GM06990 (cell line): ENCODE measurements at regions not wholly inside any gene's neighbourhood (a gene's known extent, or its start where the extent isn't known, plus 50 kb on each side); places are given as distances from the start of the nearest gene placed in this dataset.
"Not testable (repeated sequence)": the region's sequence is repeated elsewhere in the genome, so short reads cannot be mapped to it uniquely, and the experiment has no call there.

Experiments
- DNase-seq: peaks from one replicate; pipeline ENCODE4 v3.0.0-alpha.2; 2011; ENCODE audit not compliant: insufficient read length; ENCODE audit errors: extremely low read depth
- H3K27me3 ChIP-seq: replicated peaks from 2 replicates; pipeline ENCODE4 v1.6.0; 2011; ENCODE audit warnings: low read length; ENCODE audit not compliant: control insufficient read depth, insufficient read depth
- H3K36me3 ChIP-seq: 2 replicates; pipeline ENCODE4 v1.5.1; 2011; ENCODE audit warnings: low read length; ENCODE audit not compliant: control insufficient read depth, insufficient read depth
- H3K4me3 ChIP-seq: replicated peaks from 2 replicates; pipeline ENCODE4 v1.5.1; 2011; ENCODE audit warnings: low read depth, mild to moderate bottlenecking, control low read depth, low read length
- TF ChIP-seq, protein P1 (sequence below): IDR thresholded peaks from 2 replicates; pipeline ENCODE4 v1.5.1; 2011; ENCODE audit warnings: low read length, control low read depth, mild to moderate bottlenecking, inconsistent platforms; ENCODE audit not compliant: insufficient read depth, poor library complexity, severe bottlenecking

DNA sequence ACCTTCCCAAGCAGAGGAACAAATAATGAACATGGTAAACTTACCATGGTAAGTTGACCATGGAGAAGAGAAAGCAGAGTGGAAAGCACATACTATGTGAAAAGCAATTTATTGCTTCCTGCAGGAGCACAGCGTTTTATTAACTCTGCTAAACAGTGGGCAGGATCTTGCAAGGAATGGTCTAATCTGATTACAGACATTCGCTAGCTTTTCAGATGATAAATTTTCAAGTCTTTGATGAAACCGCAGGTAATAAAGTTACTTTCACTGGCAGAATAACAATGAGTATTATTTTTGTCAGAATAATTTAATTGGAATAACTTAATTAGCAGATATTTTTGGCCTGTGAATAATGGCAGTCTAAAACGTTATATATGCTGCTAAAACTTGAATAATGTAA, 89.6 kb upstream of the HGF start:
- TF ChIP-seq, protein P1, sequence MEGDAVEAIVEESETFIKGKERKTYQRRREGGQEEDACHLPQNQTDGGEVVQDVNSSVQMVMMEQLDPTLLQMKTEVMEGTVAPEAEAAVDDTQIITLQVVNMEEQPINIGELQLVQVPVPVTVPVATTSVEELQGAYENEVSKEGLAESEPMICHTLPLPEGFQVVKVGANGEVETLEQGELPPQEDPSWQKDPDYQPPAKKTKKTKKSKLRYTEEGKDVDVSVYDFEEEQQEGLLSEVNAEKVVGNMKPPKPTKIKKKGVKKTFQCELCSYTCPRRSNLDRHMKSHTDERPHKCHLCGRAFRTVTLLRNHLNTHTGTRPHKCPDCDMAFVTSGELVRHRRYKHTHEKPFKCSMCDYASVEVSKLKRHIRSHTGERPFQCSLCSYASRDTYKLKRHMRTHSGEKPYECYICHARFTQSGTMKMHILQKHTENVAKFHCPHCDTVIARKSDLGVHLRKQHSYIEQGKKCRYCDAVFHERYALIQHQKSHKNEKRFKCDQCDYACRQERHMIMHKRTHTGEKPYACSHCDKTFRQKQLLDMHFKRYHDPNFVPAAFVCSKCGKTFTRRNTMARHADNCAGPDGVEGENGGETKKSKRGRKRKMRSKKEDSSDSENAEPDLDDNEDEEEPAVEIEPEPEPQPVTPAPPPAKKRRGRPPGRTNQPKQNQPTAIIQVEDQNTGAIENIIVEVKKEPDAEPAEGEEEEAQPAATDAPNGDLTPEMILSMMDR, result no peak
- no peaks in the 10 kb centered on the region for H3K36me3 ChIP-seq
- no peak overlapping the region for H3K4me3 ChIP-seq
- H3K27me3 ChIP-seq, result no peaks in the 10 kb centered on the region
- DNase-seq, result no peak

DNA sequence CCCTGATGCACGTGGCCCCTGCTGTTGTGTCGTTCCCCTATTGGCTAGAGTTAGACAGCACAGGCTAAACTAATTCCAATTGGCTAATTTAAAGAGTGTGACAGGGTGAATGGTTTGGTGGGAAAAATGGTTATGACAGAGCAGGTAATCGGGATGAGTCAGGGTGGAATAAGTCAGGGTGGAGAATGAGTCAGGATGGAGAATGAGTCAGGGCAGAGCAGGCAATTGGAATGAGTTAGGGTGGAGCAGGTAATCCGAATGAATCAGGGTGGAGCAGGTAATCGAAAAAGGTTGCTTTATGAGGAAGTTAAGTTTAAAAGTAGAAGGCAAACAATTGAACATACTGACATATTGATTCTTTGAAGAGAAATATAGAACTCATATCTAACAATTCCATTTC, 89.0 kb upstream of the HGF start:
- H3K36me3 ChIP-seq, DNase-seq, H3K4me3 ChIP-seq, H3K27me3 ChIP-seq: not testable (repeated sequence)

DNA sequence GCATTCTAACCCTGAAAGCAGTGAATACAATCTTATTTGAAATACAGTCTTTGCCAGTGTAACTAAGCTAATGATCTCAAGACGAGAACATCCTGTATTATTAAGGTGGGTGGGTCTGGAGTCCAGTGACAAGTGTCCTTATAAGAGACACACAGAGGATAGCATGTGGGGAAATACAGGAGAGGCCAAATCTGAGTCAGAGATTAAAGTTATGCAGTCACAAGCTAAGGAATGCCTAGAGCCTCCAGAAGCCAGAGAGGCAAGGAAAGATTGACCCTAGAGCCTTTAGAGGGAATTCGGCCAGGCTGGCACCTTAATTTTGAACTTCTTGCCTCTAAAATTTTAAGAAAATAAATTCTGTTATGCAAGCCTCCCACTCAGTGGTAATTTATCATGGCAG, 87.5 kb upstream of the HGF start:
- H3K27me3 ChIP-seq, result no peaks in the 10 kb centered on the region
- TF ChIP-seq, protein P1, result no peak
- DNase-seq, result no peak
- H3K36me3 ChIP-seq, result no peaks in the 10 kb centered on the region
- no peak overlapping the region for H3K4me3 ChIP-seq

DNA sequence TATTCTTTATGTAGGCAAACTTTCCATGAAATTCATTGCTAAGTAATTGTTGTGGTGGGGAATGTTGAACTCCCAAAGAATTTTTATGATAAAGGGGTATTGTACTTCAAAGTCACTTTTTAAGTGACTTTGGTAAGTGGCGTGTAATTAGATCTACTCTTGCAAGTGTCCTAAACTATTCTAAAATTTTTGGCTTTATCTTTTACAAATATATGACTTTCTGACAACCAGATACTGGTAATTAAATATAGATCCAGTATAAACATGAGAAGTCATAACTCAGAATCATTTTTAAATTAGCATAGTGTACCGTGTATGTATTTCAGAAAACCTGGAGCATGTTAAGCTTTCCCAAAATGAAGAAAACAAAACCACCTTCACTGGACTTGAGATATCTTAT, 84.7 kb upstream of the HGF start:
- no peak for DNase-seq
- Histone ChIP-seq H3K4me3 (no peak overlapping the region), H3K27me3 (no peaks in the 10 kb centered on the region), H3K36me3 (no peaks in the 10 kb centered on the region)
- TF ChIP-seq, protein P1, result no peak

DNA sequence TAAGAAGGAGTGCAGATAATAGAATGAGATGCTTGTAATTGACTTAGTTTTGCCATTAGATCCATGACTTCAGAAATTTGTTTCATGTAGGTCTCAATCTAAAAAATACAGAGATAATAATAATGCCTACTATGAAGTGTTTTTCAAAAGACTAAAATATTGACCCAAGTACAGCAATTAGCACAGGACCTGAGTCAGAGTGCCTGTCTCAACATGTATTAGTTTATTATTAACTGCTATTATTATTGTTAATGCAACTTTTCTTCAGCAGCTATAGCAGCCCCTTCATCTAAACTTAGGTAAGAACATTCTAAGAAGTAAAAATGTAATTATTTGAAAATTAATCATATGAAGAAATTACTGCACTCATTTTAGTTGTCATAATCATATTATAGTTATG, 82.9 kb upstream of the HGF start:
- no peak for DNase-seq
- TF ChIP-seq, protein P1, result no peak
- Histone ChIP-seq H3K4me3 (no peak overlapping the region), H3K36me3 (no peaks in the 10 kb centered on the region), H3K27me3 (no peaks in the 10 kb centered on the region)

DNA sequence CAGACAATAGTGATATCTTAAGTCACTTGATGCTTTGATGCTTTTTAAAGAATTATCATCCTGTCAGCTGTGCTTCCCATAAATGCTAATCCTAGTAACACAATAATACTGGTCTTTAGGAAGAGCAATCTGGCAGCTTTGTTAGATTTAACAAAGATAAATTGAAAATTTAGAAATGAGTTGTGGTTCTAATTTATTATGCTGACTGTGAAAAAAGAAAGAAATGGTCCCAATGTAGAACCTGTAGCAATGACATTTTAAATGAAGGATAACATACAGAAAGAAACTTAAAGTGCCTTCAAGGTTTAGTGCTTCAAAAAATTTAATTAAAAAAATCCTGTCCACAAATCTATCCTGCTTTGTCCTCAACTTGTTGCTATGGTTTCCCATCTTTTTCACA, 81.6 kb upstream of the HGF start:
- TF ChIP-seq, protein P1, result no peak
- DNase-seq, result no peak
- Histone ChIP-seq H3K27me3 (no peaks in the 10 kb centered on the region), H3K36me3 (no peaks in the 10 kb centered on the region), H3K4me3 (no peak overlapping the region)
